ENCODE measurements at regions not wholly inside any gene's neighbourhood (a gene's known extent, or its start where the extent isn't known, plus 50 kb on each side); places are given as distances from the start of the nearest gene placed in this dataset.

DNA sequence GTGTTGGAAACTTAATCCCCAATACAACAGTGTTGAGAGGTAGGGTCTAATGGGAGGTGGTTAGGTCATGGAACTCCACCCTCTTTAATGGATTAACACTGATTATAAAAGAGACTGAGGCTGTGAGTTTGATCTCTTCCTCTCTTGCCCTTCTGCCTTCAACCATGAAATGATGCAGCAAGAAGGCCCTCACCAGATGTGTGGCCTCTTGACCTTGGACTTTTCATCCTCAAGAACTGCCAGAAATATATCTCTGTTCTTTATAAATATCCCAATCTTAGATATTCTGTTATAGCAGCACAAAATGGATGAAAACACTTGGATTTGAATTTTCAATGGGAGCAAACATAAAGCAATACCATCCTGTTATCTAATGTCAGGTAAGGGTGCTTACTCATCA lies 67.6 kb downstream of the NMUR2 start:
- no peak for DNase-seq (ENCODE audit: low read depth)

DNA sequence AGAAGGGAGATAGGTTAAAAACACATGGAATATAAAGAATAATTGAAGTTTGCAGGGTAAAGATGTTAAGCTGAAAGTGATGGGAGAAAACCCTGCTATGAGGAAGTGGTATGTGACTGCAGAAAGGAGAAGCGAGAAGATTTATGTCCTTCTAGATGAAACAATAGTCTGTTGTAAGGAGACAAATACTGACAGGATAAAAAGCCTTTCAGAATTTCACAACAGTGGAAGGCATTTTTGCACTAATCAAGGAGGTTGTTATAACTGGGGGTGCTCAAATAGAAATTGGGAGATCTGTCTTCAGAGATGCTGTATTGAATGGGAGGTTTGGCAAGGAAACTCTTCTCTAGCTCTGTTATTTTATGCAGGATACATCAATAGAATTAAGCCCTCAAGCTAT lies 69.6 kb downstream of the NMUR2 start:
- DNase-seq (ENCODE audit: low read depth), result no peak

DNA sequence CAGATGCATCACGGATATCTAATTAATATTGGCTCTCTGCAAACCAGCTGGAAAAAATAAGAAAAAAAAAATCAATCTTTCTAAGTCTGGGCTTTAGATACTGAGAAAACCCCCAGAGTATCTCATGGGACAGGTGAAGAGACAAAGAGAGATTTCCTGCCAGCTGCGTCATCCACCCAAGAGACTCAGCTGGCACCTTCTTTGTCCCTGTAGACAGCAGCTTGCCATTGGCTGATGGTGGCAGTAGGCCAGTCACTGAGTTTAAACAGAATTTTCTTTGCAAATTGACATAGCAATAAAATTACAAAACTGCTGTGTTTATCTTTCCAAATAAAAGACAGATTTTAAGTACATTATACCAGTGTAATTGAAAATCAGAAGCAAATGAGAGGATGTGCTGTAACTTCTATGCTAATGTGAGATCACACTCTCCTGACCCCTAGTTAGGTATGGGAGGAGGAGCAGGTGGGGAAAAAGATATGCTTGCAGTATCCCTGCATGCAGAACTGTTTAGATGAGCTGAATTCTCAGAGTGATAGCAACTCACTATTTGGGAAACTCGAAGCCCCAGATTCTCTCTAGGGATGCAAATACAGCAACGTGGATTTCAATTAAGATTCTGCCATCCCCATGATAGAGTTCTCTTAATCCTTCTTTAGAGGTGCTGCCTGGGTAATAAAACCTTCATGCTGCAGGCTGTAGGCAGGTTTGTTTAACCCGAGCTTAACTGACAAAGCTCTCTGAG lies 72.2 kb downstream of the NMUR2 start:
- DNase-seq (ENCODE audit: low read depth), result no peak

DNA sequence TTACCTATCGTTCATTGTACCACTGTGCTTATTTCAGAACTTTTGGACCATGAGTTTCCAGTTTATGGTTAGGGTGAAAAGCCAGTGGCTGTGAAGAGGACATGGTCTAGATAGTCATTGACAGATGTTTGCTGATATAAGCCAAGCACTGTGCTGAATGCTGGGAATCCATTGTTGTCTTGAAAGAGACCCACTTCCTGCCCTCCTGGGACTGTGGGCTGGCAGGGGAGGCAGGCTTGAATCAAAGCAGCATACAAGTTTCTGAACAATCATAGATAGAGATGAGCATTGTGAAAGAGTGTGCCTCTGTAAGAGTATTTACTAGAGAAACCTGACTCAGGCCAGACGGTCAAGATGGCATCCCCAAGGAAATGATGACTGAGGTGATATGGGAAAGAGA lies 73.4 kb downstream of the NMUR2 start:
- DNase-seq (ENCODE audit: low read depth), result no peak

DNA sequence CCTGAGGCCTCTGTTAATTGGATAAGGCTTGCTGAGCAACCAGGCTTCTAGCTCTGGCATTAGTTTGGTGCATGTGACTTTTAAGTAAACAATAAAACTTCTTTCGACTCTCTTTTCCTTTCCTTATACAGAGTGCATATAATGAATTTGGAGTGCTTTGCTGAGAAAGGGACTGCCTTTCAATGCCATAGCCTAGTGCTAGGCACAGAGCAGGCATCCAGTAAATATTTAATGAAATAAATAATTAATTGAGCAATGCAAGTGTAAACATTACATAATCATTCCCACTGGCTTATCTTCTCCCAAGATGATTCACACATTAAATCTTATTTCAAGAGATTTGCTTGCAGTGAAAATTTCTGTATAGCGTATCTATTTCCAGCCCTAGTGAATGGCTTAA lies 74.1 kb downstream of the NMUR2 start:
- no peak for DNase-seq (ENCODE audit: low read depth)

DNA sequence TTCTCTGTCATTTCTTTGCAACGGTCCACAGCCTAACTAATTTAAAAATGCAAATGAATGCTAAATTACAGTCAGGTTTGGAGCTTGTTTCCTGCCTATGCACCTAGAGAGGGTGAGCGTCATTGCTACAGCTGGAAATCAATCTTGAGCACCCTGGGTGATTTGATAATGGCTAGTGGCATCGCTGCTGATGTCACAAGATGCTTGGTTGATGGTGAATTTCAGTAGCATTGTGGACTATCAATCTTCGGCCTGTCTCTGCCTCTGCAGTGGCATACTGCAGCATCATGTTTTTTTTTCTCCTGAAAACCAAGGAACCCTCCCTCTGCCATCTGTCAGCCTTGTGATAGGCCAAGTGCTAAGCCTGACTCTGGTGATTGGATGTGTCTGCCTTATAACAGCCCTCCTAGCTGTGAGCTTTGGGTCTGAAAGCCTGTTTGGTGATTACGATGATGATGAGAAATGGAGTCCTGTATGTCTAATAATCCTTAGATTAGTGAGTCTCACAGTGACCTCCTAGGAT lies 75.3 kb downstream of the NMUR2 start:
- DNase-seq (ENCODE audit: low read depth), result no peak

DNA sequence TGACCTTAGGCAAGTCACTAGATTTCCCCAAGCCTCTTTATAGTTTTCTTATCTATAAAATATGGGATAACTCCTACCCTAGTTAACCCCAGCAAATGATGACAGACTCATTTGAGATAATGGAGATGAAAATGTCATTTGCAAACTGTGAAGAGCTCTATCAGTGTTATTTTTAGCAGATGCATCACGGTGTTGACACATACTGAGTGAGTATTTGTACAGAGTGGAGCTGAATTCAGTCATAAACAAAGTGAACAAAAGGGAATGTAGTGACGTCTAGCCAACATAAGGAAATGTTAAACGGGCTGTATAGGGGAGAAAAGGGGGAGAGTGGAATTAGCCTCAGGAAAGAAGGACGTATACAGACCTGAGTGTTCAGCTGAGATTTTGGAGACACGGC lies 75.9 kb downstream of the NMUR2 start:
- DNase-seq (ENCODE audit: low read depth), result no peak

DNA sequence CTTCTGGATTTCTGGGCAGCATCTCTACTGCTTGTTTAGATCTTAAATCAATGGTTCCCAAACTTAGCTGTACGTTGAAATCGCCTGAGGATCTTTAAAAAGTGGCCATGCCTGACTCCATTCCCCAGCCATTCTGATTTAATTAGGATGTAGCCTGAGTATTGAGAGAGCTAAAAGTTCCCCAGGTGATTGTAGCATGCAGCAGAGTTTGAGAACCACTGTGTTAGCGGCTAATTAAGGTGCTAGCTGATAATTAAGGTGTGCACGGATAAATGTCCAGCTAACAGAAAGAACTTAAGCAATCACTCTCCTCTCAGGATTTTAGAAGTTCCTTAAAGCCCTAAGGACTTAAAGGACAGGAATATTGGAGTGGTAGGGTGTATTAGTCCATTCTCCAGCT lies 89.1 kb downstream of the NMUR2 start:
- no peak for DNase-seq (ENCODE audit: low read depth)

DNA sequence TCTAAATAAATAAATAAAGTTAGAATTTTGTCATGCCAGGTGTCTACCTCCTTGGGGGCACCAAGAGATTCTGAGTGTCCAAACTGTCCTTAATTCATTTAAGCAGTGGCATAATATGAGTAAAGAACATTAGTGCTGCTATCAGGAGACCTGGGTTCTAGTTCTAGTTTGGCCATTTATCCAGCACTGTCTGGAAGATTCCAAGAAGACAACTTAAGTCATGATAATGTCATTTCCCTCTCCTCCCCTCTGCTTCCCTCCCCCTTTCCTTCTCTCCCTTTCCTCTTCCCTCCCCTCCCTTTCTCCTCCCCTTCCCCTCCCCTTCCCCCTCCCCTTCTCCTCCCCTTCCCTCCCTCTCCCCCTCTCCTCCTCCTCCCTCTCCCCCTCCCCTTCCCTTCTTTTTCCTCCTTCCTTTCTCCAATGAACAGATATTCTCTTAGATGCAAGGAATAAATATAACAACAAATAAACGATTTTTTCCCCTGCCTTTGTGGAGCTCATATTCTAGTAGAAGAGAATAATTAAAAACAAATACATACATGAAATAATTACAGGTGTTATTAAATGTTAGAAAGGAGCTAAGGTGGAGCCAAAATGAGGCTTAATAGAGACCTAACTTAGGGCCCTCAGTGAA lies 90.8 kb downstream of the NMUR2 start:
- no peak for DNase-seq (ENCODE audit: low read depth)

DNA sequence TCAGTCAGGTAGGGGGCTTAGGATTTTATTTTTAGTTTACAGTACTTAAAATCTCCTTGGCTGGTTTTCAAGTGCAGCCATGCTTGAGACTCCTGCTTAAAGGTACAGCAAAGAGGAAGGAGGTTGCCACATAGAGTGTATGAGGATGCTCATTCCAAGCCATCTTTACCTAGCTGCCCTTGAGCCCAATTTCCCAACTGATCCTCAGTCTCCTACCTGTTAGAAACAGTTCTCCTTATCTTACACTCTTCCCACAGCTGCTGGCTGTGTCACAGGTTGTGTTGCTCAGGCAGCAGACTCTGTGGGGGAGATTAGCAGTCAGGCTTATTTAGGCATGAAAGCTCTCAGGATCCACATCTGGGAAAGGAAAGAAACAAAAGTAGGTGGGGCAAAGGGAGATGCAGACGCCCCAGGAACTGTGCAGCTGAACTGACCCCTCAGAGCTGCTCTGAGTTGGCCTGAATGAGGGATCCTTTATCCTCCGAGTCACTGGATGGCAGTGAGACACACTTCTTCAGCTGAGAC lies 95.1 kb downstream of the NMUR2 start:
- no peak for DNase-seq (ENCODE audit: low read depth)

DNA sequence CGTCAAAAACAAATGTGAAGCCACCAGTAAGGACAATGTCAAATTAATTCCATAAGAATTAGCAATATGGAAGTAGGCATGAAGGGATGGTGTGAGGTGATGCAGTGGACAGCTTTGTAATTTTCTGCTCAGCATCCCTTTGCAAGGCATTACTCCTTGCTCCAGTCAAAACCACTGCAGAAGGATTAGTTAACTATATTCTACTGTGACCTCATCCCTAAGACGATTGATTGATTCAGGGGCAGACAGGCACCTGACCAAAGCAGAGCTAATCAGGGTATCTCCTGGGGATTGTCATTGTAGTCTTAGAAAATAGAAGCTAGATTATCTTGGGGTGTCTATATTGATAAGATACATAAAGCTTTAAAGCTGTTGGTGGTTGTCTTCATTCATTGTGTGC lies 98.7 kb downstream of the NMUR2 start:
- DNase-seq (ENCODE audit: low read depth), result no peak

DNA sequence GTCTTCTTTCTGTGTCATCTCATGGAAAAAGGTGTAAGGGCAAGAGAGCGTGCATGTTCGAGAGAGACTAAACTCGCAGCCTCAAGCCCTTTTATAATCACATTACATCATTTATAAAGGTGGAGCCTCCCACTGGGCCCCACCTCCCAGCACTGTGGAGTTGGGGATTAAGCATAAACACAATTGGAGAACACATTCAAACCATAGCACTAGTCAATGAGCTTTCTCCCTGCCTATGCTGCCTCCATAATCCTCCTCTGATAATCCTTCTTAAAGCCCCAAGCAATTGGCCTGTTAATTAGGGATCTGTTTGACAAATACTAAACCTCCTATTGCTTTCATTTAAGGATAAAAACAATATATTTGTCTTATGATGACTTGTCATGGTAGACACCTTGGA lies 99.6 kb downstream of the NMUR2 start:
- DNase-seq (ENCODE audit: low read depth), result no peak

DNA sequence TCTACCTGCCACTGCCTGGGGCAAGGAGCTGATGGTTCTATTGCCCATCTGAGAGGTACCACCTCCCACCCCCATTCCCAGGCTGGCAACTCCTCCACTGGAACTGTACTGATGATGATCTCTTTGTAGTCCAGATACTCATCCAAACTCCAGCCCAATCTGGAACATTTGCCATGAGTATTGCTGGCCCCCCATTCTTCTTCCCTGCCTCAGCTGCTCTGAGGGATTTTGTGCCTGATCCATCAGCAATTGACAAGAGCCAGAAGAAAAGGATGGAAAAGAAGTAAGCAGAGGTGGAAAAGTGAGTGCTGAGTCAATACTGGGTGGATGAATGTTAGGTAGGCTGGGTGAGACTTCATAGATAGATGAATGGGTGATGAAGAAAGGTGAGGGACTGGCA lies 101.2 kb downstream of the NMUR2 start:
- no peak for DNase-seq (ENCODE audit: low read depth)

DNA sequence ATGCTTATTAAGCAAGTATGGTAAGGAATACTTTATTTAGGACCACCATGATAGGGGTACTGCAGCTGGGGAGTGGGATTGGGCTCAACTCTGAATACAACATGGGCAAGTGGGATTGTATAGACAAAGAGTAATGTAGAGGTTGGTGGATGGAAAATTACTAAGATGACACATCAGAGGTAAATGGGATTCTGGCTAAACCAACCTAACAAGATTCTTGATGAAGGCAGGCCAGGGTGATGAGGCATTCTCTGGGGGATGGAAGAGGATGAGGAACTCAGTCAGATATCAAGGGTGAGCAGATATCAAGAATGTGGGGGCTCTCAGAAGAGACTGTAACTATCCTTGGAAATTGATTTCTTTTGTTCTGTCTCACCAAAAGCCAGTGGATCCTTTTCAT lies 107.2 kb downstream of the NMUR2 start:
- DNase-seq (ENCODE audit: low read depth), result no peak

DNA sequence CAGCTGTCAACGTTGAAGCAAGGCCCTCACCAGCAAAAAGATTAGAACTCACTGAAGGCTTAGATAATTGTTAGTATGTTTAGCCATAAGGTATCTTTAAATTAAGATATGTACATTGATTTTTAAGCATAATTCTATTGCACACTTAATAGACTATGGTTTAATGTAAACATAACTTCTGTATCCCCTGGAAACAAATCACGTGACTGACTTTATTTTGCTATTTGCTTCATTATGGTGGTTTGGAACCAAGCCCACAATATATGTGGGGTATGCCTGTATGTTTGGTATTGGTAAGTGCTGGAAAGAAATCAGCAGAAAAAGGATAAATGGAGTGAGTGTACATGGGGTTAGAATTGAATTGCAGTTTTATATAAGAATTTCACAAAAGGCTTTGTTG lies 111.9 kb downstream of the NMUR2 start:
- DNase-seq (ENCODE audit: low read depth), result no peak

DNA sequence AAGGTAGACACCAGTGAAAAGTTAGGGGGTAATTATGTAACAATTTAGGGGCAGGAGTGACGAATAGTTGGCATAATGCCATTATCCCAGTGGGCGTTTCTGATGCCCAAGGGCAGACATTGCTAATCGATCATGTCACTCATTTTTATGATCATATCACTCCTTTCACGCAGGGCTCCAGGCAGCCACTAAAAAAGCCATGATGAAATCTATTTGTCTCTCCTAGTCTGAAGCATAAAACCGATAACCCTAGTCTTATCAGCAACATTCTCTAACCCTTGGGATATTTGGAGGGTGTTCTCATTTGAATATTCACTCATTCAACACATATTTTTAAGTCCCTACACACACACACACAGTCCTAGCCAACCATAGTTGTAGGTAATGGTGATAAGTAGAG lies 114.9 kb downstream of the NMUR2 start:
- DNase-seq (ENCODE audit: low read depth), result no peak

DNA sequence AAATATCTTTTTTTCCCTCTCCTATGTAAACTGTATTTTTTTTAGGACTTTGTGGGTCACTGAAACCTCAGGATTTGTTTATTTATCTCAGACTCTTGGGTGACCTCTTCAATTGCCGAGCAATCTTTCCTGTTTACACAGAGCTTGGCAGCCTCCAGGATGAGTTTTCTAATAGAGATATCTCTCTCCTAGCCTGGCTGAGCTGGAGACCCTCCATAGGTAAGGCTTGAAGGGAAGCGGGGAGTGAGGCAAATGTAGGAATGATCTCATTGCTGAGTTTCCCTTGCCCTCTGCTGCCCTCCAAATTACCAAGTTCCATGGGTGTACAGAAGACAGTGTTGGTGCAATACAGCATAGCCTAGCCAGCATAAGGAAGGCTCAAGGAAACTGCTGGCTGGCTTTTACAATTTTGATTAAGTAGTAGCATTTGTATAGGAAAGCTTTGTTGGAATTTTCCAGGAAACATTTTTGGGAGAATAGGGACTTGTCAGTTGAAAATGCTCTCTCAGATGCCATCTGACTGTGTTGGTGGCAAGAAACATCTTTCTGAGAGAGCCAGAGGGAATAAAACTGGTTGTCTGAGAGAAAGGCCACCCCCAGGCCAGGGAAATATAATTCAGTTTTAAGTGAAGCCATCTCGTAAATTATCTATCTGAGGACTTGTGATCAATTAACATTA lies 116.0 kb downstream of the NMUR2 start:
- DNase-seq (ENCODE audit: low read depth), result no peak

DNA sequence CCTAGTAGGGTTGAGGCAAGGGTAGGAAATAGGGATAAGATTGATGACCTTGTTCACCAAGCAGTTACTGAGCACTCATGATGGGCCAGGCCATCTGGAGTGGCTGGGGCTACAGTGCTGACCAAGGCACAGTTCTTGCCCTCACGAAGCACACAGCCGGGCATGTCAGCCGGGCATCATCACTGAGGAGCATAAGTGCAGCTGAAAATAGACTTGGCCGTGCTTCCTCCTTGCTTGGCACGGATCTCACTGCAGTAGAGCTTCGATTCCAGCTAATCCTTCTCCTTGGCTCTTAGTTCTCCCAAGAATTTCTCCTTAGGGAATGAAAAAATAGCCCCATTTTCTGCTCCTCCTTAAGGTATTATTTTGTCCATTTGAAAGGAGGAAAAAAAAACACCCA lies 116.6 kb downstream of the NMUR2 start:
- no peak for DNase-seq (ENCODE audit: low read depth)

DNA sequence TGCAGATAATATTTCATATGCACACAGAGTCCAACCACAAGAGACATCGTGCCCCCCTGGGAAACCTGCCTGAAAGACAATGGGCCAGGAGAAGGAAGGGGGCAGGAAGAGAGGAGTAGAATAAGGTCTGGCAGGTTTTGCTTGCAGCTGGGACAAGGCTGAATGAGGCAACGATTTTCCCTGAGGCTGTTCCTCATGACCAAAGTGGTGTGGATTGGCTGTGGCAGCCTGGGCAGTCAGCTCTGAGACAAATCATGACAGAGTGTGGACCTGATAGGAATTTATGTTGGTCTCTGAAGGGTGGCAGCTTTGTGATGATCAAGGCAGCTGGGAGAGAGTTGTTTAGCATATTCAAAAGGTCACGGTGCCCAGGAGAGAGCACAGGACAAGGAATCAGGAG lies 119.3 kb downstream of the NMUR2 start:
- no peak for DNase-seq (ENCODE audit: low read depth)

DNA sequence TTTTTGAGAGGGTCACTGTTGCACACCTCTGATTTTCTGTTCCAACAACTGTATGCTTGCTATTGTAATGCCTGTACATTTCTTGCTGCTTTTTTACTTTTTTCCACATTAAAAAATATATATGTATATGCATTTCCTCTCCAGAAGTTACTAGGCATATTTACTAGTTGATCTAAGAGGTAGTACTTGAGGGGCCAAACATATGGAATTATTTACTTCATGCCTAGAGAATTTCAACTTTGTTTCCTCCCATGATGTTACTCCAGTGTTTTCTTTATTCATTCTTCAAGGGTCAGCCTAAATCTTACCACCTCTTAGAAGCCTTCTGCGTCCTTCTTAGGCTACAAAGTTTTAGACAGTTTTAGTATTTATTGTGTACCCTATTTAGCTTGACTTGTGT lies 122.7 kb downstream of the NMUR2 start:
- DNase-seq (ENCODE audit: low read depth), result no peak

DNA sequence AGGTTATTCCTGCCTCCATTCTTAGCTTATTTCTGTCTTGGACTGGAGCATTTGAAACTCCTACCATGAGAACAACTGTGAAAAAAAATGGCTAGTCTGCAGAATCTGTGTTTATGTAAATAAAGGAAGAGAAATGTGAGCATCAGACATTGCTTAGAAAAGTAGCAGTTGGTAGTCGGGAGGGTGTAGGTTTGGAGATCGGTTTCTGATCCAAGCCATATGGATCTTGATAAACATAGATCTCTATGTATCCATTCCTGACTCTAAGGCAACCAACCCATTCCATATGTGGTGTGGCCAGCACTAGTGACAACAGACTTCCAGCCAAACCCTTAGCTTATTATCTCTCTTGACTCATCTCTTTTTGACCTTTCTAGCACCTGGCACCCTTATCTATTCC lies 127.1 kb downstream of the NMUR2 start:
- no peak for DNase-seq (ENCODE audit: low read depth)

DNA sequence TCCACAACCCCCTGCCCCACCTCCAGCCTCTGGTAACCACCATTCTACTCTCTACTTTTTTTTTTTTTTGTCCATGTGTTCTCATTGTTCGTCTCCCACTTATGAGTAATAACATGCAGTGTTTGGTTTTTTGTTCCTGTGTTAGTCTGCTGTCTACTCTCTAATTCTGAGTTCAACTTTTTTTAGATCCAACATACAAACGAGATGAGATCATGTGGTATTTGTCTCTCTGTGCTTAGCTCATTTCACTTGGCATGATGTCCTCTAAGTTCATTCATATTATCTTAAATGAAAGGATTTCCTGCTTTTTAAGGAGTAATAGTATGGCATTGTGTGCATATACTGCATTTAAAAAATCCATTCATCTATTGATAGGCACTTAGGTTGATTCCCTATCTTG lies 130.9 kb downstream of the NMUR2 start:
- no peak for DNase-seq (ENCODE audit: low read depth)

DNA sequence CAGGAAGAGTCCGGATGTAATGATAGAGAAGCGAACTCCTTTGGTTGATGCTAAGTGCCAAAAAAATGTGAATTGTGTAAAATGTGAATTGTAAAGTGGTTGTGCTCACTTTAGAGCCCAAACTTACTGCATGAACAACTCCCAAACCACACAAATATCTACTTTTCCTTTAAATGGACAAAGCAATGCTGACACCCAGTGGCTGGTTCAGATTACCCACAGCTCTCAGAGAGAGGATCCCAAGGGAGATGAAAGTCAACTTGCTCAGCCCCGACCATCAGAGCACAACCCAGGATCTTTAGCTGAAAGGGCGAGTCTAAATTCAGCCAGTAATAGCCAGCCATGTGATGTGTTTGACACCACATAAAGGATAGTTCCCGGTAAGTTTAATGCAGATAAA lies 133.7 kb downstream of the NMUR2 start:
- DNase-seq (ENCODE audit: low read depth), result no peak
